Neural cell (in vitro differentiated cells): ENCODE measurements at regions not wholly inside any gene's neighbourhood (a gene's known extent, or its start where the extent isn't known, plus 50 kb on each side); places are given as distances from the start of the nearest gene placed in this dataset.

Source experiments
- H2AFZ ChIP-seq: fragments of 200-600, 300-800 bp; sonication (generic), shearing (Covaris generic); 2 replicates; pipeline ENCODE4 v1.6.0; 2014; ENCODE audit warnings: low read depth, mild to moderate bottlenecking, antibody characterized with exemption, low read length, moderate library complexity
- H3F3A ChIP-seq: fragments of 200-600 bp; shearing (Covaris generic); 2 replicates; pipeline ENCODE4 v1.6.1; 2016; ENCODE audit warnings: mild to moderate bottlenecking, moderate library complexity, mixed read lengths, antibody characterized with exemption, low read length; ENCODE audit not compliant: insufficient read depth, poor library complexity, severe bottlenecking
- H3K27ac ChIP-seq: fragments of 200-600, 300-800 bp; sonication (generic), shearing (Covaris generic); 2 replicates; pipeline ENCODE4 v1.5.1; 2014; ENCODE audit warnings: mild to moderate bottlenecking, low read length, moderate library complexity
- H3K27me3 ChIP-seq: fragments of 300-800, 200-600 bp; sonication (generic), shearing (Covaris generic); 2 replicates; pipeline ENCODE4 v1.6.0; 2014; ENCODE audit warnings: mild to moderate bottlenecking, low read depth, low read length, moderate library complexity; ENCODE audit not compliant: insufficient read depth
- H3K36me3 ChIP-seq: fragments of 300-800, 200-600 bp; sonication (generic), shearing (Covaris generic); 2 replicates; pipeline ENCODE4 v1.5.1; 2014; ENCODE audit warnings: mild to moderate bottlenecking, antibody characterized with exemption, low read length, moderate library complexity; ENCODE audit not compliant: insufficient read depth
- H3K4me2 ChIP-seq: fragments of 300-800, 200-600 bp; sonication (generic), shearing (Covaris generic); 2 replicates; pipeline ENCODE4 v1.6.0; 2014; ENCODE audit warnings: mild to moderate bottlenecking, low read length
- H3K4me3 ChIP-seq: fragments of 300-800, 200-600 bp; sonication (generic), shearing (Covaris generic); 2 replicates; pipeline ENCODE4 v1.5.1; 2014; ENCODE audit warnings: mild to moderate bottlenecking, low read length, moderate library complexity
- H3K79me2 ChIP-seq: fragments of 200-600 bp; shearing (Covaris generic); replicated peaks from 2 replicates; pipeline ENCODE4 v1.6.0; 2014; ENCODE audit warnings: mild to moderate bottlenecking, low read length, moderate library complexity; ENCODE audit not compliant: insufficient read depth
- H3K9ac ChIP-seq: fragments of 300-800, 200-600 bp; sonication (generic), shearing (Covaris generic); 2 replicates; pipeline ENCODE4 v1.6.1; 2016; ENCODE audit warnings: mild to moderate bottlenecking, low read length, mixed read lengths
- H3K9me2 ChIP-seq: fragments of 200-600 bp; shearing (Covaris generic); 2 replicates; pipeline ENCODE4 v1.6.1; 2016; ENCODE audit warnings: mild to moderate bottlenecking, low read length, mixed read lengths; ENCODE audit not compliant: insufficient read depth
- H3K9me3 ChIP-seq: fragments of 200-600, 300-800 bp; sonication (generic), shearing (Covaris generic); 2 replicates; pipeline ENCODE4 v1.6.1; 2016; ENCODE audit warnings: mild to moderate bottlenecking, mixed run types, low read length, moderate library complexity, mixed read lengths
- H4K20me1 ChIP-seq: fragments of 200-600 bp; shearing (Covaris generic); 2 replicates; pipeline ENCODE4 v1.6.1; 2016; ENCODE audit warnings: mild to moderate bottlenecking, mixed run types; ENCODE audit not compliant: insufficient read depth
- CTCF ChIP-seq: fragments of 450-650 bp; IDR thresholded peaks from 2 replicates; pipeline ENCODE4 v1.5.1; 2014; ENCODE audit warnings: antibody characterized with exemption, mild to moderate bottlenecking, moderate library complexity; ENCODE audit not compliant: poor library complexity, severe bottlenecking
- EP300 ChIP-seq: fragments of 450-650 bp; conservative IDR thresholded peaks from 2 replicates; pipeline ENCODE4 v1.6.1; 2014; ENCODE audit warnings: antibody characterized with exemption, mild to moderate bottlenecking, moderate library complexity; ENCODE audit not compliant: poor library complexity, severe bottlenecking
- EZH2 ChIP-seq: fragments of 200-600, 300-800 bp; shearing (Covaris generic), sonication (generic); IDR thresholded peaks from 2 replicates; pipeline ENCODE4 v1.6.1; 2014; ENCODE audit warnings: antibody characterized with exemption, low read length, borderline replicate concordance, mild to moderate bottlenecking; ENCODE audit not compliant: insufficient read depth, poor library complexity, severe bottlenecking
- MXI1 ChIP-seq: fragments of 450-650 bp; conservative IDR thresholded peaks from 2 replicates; pipeline ENCODE4 v1.6.1; 2014; ENCODE audit warnings: antibody characterized with exemption, mild to moderate bottlenecking; ENCODE audit not compliant: poor library complexity, severe bottlenecking
- POLR2AphosphoS5 ChIP-seq: IDR thresholded peaks from 2 replicates; pipeline ENCODE4 v1.6.1; 2012
- RAD21 ChIP-seq: fragments of 450-650 bp; conservative IDR thresholded peaks from 2 replicates; pipeline ENCODE4 v1.6.1; 2014; ENCODE audit warnings: antibody characterized with exemption, mild to moderate bottlenecking, moderate library complexity
- REST ChIP-seq: IDR thresholded peaks from 2 replicates; pipeline ENCODE4 v1.6.1; 2012; ENCODE audit warnings: borderline replicate concordance
- SMC3 ChIP-seq: fragments of 450-650 bp; conservative IDR thresholded peaks from 2 replicates; pipeline ENCODE4 v1.6.1; 2014; ENCODE audit warnings: antibody characterized with exemption, mild to moderate bottlenecking, moderate library complexity; ENCODE audit not compliant: poor library complexity
- TAF1 ChIP-seq: IDR thresholded peaks from 2 replicates; pipeline ENCODE4 v1.6.1; 2012; ENCODE audit warnings: low read depth

GRCh38 chr13:50461189-50461588 is 382.3 kb downstream of the DLEU7 start:
- H3K9ac ChIP-seq = no peak overlapping the region
- no peaks in the 10 kb centered on the region for H3K79me2 ChIP-seq
- H3K9me3 ChIP-seq = no peaks in the 10 kb centered on the region
- no peaks in the 10 kb centered on the region for H3K27me3 ChIP-seq
- no peaks in the 10 kb centered on the region for H3K36me3 ChIP-seq
- H3K27ac ChIP-seq = no peak overlapping the region
- TF ChIP-seq MXI1 (no peak), TAF1 (no peak), SMC3 (no peak), POLR2AphosphoS5 (no peak), CTCF (no peak), RAD21 (no peak), EP300 (no peak), REST (no peak), EZH2 (no peak)
- no peak overlapping the region for H2AFZ ChIP-seq
- no peaks in the 10 kb centered on the region for H3F3A ChIP-seq
- H4K20me1 ChIP-seq = no peaks in the 10 kb centered on the region
- no peak overlapping the region for H3K4me3 ChIP-seq
- no peak overlapping the region for H3K4me2 ChIP-seq
- H3K9me2 ChIP-seq = no peaks in the 10 kb centered on the region

GRCh38 chr13:50463719-50464118 is 379.8 kb downstream of the DLEU7 start:
- TF ChIP-seq EZH2 (no peak), EP300 (no peak), REST (no peak), MXI1 (no peak), RAD21 (no peak), CTCF (no peak), POLR2AphosphoS5 (no peak), TAF1 (no peak), SMC3 (no peak)
- H3K4me3 ChIP-seq = no peak overlapping the region

More at GRCh38 chr13:50463719-50464118, 379.8 kb downstream of the DLEU7 start:
- Histone ChIP-seq H3K36me3 (no peaks in the 10 kb centered on the region), H3K27me3 (no peaks in the 10 kb centered on the region), H3K9ac (no peak overlapping the region), H3K4me2 (no peak overlapping the region), H2AFZ (no peak overlapping the region), H3K9me3 (no peaks in the 10 kb centered on the region), H3K79me2 (no peaks in the 10 kb centered on the region), H3K27ac (no peak overlapping the region), H4K20me1 (no peaks in the 10 kb centered on the region), H3F3A (no peaks in the 10 kb centered on the region), H3K9me2 (no peaks in the 10 kb centered on the region)
